ENCODE measurements at regions not wholly inside any gene's neighbourhood (a gene's known extent, or its start where the extent isn't known, plus 50 kb on each side); places are given as distances from the start of the nearest gene placed in this dataset.

DNA sequence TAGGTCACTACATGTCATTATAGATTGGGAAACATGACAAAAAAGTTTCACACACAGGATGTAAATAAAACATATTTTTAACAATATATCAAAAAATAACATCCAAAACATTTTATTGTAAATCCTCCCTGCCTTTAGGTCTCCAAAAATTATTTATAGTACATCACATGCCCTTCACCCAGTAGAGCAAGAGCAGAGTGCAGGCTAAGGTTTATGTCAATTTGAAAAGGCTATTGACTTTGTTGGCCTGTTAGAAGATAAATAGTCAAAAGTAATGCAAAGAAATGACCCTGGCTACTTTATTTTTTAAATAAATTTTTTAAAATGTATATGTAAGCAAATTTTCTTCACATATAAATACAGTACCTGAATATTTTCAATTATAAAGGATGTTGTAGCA, 983.7 kb downstream of the RAB28 start:
- no peak overlapping the region for H3K27ac ChIP-seq (ENCODE audit: low read depth, low read length)
- H3K9ac ChIP-seq (ENCODE audit: extremely low read depth, low read length, poor library complexity, severe bottlenecking): no peak overlapping the region
- no peaks in the 10 kb centered on the region for H3K27me3 ChIP-seq (ENCODE audit: control insufficient read depth, insufficient read depth, low read length, poor library complexity, severe bottlenecking)
- Mint-ChIP-seq H3K9me3 (peaks cover 42% of the 10 kb centered on the region), H3K4me3 (no peak overlapping the region), H3K4me1 (peaks cover 7% of the 10 kb centered on the region), H3K36me3 (ENCODE audit: low read depth) (peaks cover 7% of the 10 kb centered on the region), H3K27me3 (ENCODE audit: insufficient read depth) (peaks cover 12% of the 10 kb centered on the region), H3K27ac (no peak overlapping the region)
- no peak overlapping the region for H3K4me3 ChIP-seq (ENCODE audit: low read length)
- H3K36me3 ChIP-seq (ENCODE audit: control insufficient read depth, insufficient read depth, low read length): no peaks in the 10 kb centered on the region
- TF ChIP-seq, protein P1, sequence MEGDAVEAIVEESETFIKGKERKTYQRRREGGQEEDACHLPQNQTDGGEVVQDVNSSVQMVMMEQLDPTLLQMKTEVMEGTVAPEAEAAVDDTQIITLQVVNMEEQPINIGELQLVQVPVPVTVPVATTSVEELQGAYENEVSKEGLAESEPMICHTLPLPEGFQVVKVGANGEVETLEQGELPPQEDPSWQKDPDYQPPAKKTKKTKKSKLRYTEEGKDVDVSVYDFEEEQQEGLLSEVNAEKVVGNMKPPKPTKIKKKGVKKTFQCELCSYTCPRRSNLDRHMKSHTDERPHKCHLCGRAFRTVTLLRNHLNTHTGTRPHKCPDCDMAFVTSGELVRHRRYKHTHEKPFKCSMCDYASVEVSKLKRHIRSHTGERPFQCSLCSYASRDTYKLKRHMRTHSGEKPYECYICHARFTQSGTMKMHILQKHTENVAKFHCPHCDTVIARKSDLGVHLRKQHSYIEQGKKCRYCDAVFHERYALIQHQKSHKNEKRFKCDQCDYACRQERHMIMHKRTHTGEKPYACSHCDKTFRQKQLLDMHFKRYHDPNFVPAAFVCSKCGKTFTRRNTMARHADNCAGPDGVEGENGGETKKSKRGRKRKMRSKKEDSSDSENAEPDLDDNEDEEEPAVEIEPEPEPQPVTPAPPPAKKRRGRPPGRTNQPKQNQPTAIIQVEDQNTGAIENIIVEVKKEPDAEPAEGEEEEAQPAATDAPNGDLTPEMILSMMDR (conservative IDR thresholded peaks at IDR 0.05): no peak
- peaks cover 33% of the 10 kb centered on the region for H3K9me3 ChIP-seq (ENCODE audit: control insufficient read depth, low read length)
- DNase-seq: no peak
- no peaks in the 10 kb centered on the region for H3K4me1 ChIP-seq (ENCODE audit: control insufficient read depth, insufficient read depth, low read length)

DNA sequence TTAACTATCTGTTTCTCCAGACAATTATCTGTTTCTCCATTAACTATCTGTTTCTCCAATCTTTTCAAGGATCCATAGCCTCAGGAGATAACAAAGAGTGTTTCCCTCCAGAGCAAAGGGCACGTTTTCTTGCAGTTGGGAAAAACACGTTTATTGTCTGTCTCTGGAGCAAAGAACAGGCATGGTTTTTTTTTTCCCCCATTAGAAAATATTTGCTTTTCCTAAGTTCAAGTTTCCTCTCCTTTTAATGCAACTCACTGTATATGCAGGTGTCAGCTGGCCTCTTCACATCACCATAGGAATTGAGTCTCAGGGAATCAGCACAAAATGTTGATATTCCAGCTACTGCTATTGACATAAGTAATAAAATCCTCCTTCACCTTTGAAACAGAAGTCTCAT, 984.4 kb downstream of the RAB28 start:
- peak overlapping the region; percentile 35 for H3K27ac Mint-ChIP-seq
- peaks cover 35% of the 10 kb centered on the region for H3K9me3 ChIP-seq (ENCODE audit: control insufficient read depth, low read length)
- 77 to 95% methylated on average over 2 of the region's 2 CpGs for WGBS, 2 experiments (ENCODE audit: insufficient coverage in 1 of 2, insufficient read length in 1 of 2)
- TF ChIP-seq, protein P1 (conservative IDR thresholded peaks at IDR 0.05): no peak
- H3K4me1 ChIP-seq (ENCODE audit: control insufficient read depth, insufficient read depth, low read length): no peaks in the 10 kb centered on the region
- peak overlapping the region; percentile 8 for H3K4me3 ChIP-seq (ENCODE audit: low read length)
- peaks cover 7% of the 10 kb centered on the region for H3K36me3 Mint-ChIP-seq (ENCODE audit: low read depth)
- no peaks in the 10 kb centered on the region for H3K36me3 ChIP-seq (ENCODE audit: control insufficient read depth, insufficient read depth, low read length)
- H3K4me1 Mint-ChIP-seq: peaks cover 10% of the 10 kb centered on the region
- peaks cover 46% of the 10 kb centered on the region for H3K9me3 Mint-ChIP-seq
- H3K27me3 ChIP-seq (ENCODE audit: control insufficient read depth, insufficient read depth, low read length, poor library complexity, severe bottlenecking): no peaks in the 10 kb centered on the region
- no peak overlapping the region for H3K27ac ChIP-seq (ENCODE audit: low read depth, low read length)
- no peak overlapping the region for H3K4me3 Mint-ChIP-seq
- H3K9ac ChIP-seq (ENCODE audit: extremely low read depth, low read length, poor library complexity, severe bottlenecking): no peak overlapping the region
- peaks cover 12% of the 10 kb centered on the region for H3K27me3 Mint-ChIP-seq (ENCODE audit: insufficient read depth)
- no peak for DNase-seq

DNA sequence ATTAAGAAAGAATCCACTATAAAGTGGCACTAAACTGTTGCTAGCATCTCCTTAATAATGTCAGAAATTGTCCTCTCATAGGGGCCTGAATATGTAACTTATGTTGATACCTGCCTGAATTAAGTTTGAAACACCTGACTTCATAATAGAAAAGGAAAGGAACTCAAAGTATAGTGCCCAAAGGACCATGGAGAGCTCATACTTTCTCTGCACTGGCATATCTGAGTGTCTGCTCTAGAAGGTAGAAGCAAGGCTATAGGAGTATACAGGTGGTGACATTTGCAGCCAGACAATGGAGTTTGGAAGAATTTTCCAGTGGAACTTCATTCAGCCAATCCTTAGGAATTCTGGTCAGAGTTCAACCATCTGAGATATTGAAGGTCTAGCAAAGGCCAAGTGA, 988.9 kb downstream of the RAB28 start:
- Histone ChIP-seq H3K36me3 (ENCODE audit: control insufficient read depth, insufficient read depth, low read length) (no peaks in the 10 kb centered on the region), H3K27ac (ENCODE audit: low read depth, low read length) (no peak overlapping the region), H3K9ac (ENCODE audit: extremely low read depth, low read length, poor library complexity, severe bottlenecking) (no peak overlapping the region), H3K9me3 (ENCODE audit: control insufficient read depth, low read length) (peaks cover 51% of the 10 kb centered on the region), H3K4me3 (ENCODE audit: low read length) (peak overlapping the region; percentile 64), H3K27me3 (ENCODE audit: control insufficient read depth, insufficient read depth, low read length, poor library complexity, severe bottlenecking) (no peaks in the 10 kb centered on the region), H3K4me1 (ENCODE audit: control insufficient read depth, insufficient read depth, low read length) (no peaks in the 10 kb centered on the region)
- Mint-ChIP-seq H3K36me3 (ENCODE audit: low read depth) (peaks cover 7% of the 10 kb centered on the region), H3K4me1 (peaks cover 9% of the 10 kb centered on the region), H3K27me3 (ENCODE audit: insufficient read depth) (peaks cover 4% of the 10 kb centered on the region), H3K4me3 (no peak overlapping the region), H3K27ac (peak overlapping the region; percentile 20), H3K9me3 (peaks cover 34% of the 10 kb centered on the region)
- DNase-seq: no peak
- TF ChIP-seq, protein P1 (conservative IDR thresholded peaks at IDR 0.05): no peak
